H9 (cell line): ENCODE measurements at regions not wholly inside any gene's neighbourhood (a gene's known extent, or its start where the extent isn't known, plus 50 kb on each side); places are given as distances from the start of the nearest gene placed in this dataset.

Experiments
- DNase-seq: peaks from one replicate; pipeline ENCODE4 v3.0.0-alpha.2; 2017
- H2AFZ ChIP-seq: one replicate; pipeline ENCODE4 v1.6.1; 2013; ENCODE audit warnings: mild to moderate bottlenecking, low read length, control low read depth, moderate library complexity
- H2AK5ac ChIP-seq: 2 replicates; pipeline ENCODE4 v1.6.1; 2013; ENCODE audit warnings: low read length, control low read depth, mixed read lengths; ENCODE audit not compliant: insufficient read length
- H2BK120ac ChIP-seq: one replicate; pipeline ENCODE4 v1.6.1; 2013; ENCODE audit warnings: low read depth, mild to moderate bottlenecking, low read length, control low read depth, inconsistent platforms; ENCODE audit not compliant: poor library complexity, severe bottlenecking
- H2BK12ac ChIP-seq: 2 replicates; pipeline ENCODE4 v1.6.1; 2013; ENCODE audit warnings: low read length, control low read depth, mixed read lengths, low read depth; ENCODE audit not compliant: insufficient read length
- H2BK15ac ChIP-seq: 2 replicates; pipeline ENCODE4 v1.6.1; 2013; ENCODE audit warnings: low read depth, low read length, control low read depth
- H2BK20ac ChIP-seq: one replicate; pipeline ENCODE4 v1.6.1; 2013; ENCODE audit warnings: low read depth, mild to moderate bottlenecking, low read length, control low read depth, inconsistent platforms; ENCODE audit not compliant: poor library complexity, severe bottlenecking
- H2BK5ac ChIP-seq: 2 replicates; pipeline ENCODE4 v1.6.1; 2013; ENCODE audit warnings: low read length, control low read depth, mixed read lengths; ENCODE audit not compliant: insufficient read length
- H3K14ac ChIP-seq: 2 replicates; pipeline ENCODE4 v1.6.1; 2013; ENCODE audit warnings: low read length, control low read depth; ENCODE audit not compliant: insufficient read depth
- H3K18ac ChIP-seq: 2 replicates; pipeline ENCODE4 v1.6.1; 2013; ENCODE audit warnings: low read depth, mild to moderate bottlenecking, mixed read lengths, low read length, control low read depth; ENCODE audit not compliant: insufficient read length
- H3K23ac ChIP-seq: 2 replicates; pipeline ENCODE4 v1.6.1; 2013; ENCODE audit warnings: low read length, control low read depth, mixed read lengths, low read depth; ENCODE audit not compliant: insufficient read length
- H3K23me2 ChIP-seq: 2 replicates; pipeline ENCODE4 v1.6.1; 2013; ENCODE audit warnings: low read depth, mild to moderate bottlenecking, mixed read lengths, low read length, control low read depth; ENCODE audit not compliant: insufficient read length, poor library complexity, severe bottlenecking
- H3K27ac ChIP-seq: 2 replicates; pipeline ENCODE4 v1.5.1; 2013; ENCODE audit warnings: low read length, control low read depth, mixed read lengths, low read depth; ENCODE audit not compliant: insufficient read length
- H3K27me3 ChIP-seq: 2 replicates; pipeline ENCODE4 v1.6.1; 2013; ENCODE audit warnings: low read length, control low read depth, inconsistent platforms; ENCODE audit not compliant: insufficient read depth
- H3K4ac ChIP-seq: 2 replicates; pipeline ENCODE4 v1.6.1; 2013; ENCODE audit warnings: low read depth, mild to moderate bottlenecking, control low read depth, inconsistent platforms, low read length, moderate library complexity
- H3K4me1 ChIP-seq: 2 replicates; pipeline ENCODE4 v1.6.1; 2013; ENCODE audit warnings: low read length, control low read depth, inconsistent platforms; ENCODE audit not compliant: insufficient read depth
- H3K4me2 ChIP-seq: 2 replicates; pipeline ENCODE4 v1.6.1; 2013; ENCODE audit warnings: low read length, control low read depth, mixed read lengths; ENCODE audit not compliant: insufficient read length, insufficient read depth
- H3K56ac ChIP-seq: 2 replicates; pipeline ENCODE4 v1.6.1; 2013; ENCODE audit warnings: low read depth, mild to moderate bottlenecking, mixed read lengths, low read length, control low read depth; ENCODE audit not compliant: insufficient read length
- H3K79me1 ChIP-seq: 2 replicates; pipeline ENCODE4 v1.6.1; 2013; ENCODE audit warnings: low read depth, mild to moderate bottlenecking, moderate library complexity, low read length, control low read depth, inconsistent platforms; ENCODE audit not compliant: insufficient read depth, poor library complexity, severe bottlenecking
- H3K79me2 ChIP-seq: 2 replicates; pipeline ENCODE4 v1.6.1; 2013; ENCODE audit warnings: low read length, control low read depth, inconsistent platforms; ENCODE audit not compliant: insufficient read depth
- H3K9ac ChIP-seq: 2 replicates; pipeline ENCODE4 v1.6.1; 2013; ENCODE audit warnings: low read length, control low read depth, mixed read lengths; ENCODE audit not compliant: insufficient read length; ENCODE audit errors: extremely low read depth
- H3K9me3 ChIP-seq: one replicate; pipeline ENCODE4 v1.6.1; 2013; ENCODE audit warnings: low read depth, low read length, inconsistent platforms; ENCODE audit not compliant: control insufficient read depth
- H3T11ph ChIP-seq: one replicate; pipeline ENCODE4 v1.6.1; 2013; ENCODE audit warnings: mild to moderate bottlenecking, low read length, control low read depth, inconsistent platforms
- H4K20me1 ChIP-seq: one replicate; pipeline ENCODE4 v1.6.1; 2013; ENCODE audit not compliant: control insufficient read depth, insufficient read length, insufficient read depth
- H4K5ac ChIP-seq: 2 replicates; pipeline ENCODE4 v1.6.1; 2013; ENCODE audit warnings: low read depth, mild to moderate bottlenecking, mixed read lengths, low read length, control low read depth; ENCODE audit not compliant: insufficient read length
- H4K8ac ChIP-seq: replicated peaks from 2 replicates; pipeline ENCODE4 v1.6.1; 2013; ENCODE audit warnings: low read length, control low read depth, mixed read lengths, low read depth; ENCODE audit not compliant: insufficient read length
- H4K91ac ChIP-seq: 2 replicates; pipeline ENCODE4 v1.6.1; 2013; ENCODE audit warnings: low read depth, mild to moderate bottlenecking, moderate library complexity, mixed read lengths, low read length, control low read depth; ENCODE audit not compliant: insufficient read length
- H3K27ac Mint-ChIP-seq, 3 experiments: 2 replicates in 2 of 3; 3 replicates in 1 of 3; pipeline ENCODE4 v1.8.0; 2020 to 2021; ENCODE audit warnings: mixed read lengths in 3 of 3, mild to moderate bottlenecking in 1 of 3, moderate library complexity in 1 of 3
- H3K27me3 Mint-ChIP-seq: 2 replicates; pipeline ENCODE4 v1.8.0; 2021; ENCODE audit warnings: low read depth, mild to moderate bottlenecking, moderate library complexity, mixed read lengths
- H3K36me3 Mint-ChIP-seq, 3 experiments: 2 replicates in 2 of 3; 3 replicates in 1 of 3; pipeline ENCODE4 v1.8.0; 2020 to 2021; ENCODE audit warnings: low read depth in 3 of 3, mixed read lengths in 3 of 3; ENCODE audit not compliant: insufficient read depth in 1 of 3
- H3K4me1 Mint-ChIP-seq, 2 experiments: 2 replicates each; pipeline ENCODE4 v1.8.0; 2020; ENCODE audit warnings: mixed read lengths in 2 of 2
- H3K4me3 Mint-ChIP-seq, 2 experiments: 2 replicates in 1 of 2; 3 replicates in 1 of 2; pipeline ENCODE4 v1.8.0; 2020 to 2021; ENCODE audit warnings: mild to moderate bottlenecking in 2 of 2, mixed read lengths in 2 of 2, moderate library complexity in 1 of 2
- H3K9me3 Mint-ChIP-seq, 2 experiments: 2 replicates in 1 of 2; 3 replicates in 1 of 2; pipeline ENCODE4 v1.8.0; 2020; ENCODE audit warnings: mild to moderate bottlenecking in 2 of 2, mixed read lengths in 2 of 2, moderate library complexity in 1 of 2
- WGBS: extraction: QIAGEN DNeasy Blood & Tissue Kit; methylation state at CpG from one replicate; pipeline ENCODE4 v1.1.7; 2013; ENCODE audit warnings: missing lambda C conversion rate, low lambda C conversion rate, mixed read lengths; ENCODE audit not compliant: insufficient read length; ENCODE audit errors: extremely low coverage; 5-methylcytosine and 5-hydroxymethylcytosine counted together
- TF ChIP-seq, protein P1 (sequence below): fragments of 200-600 bp; sonication (generic); conservative IDR thresholded peaks from 3 replicates; pipeline ENCODE4 v1.8.0; 2021; ENCODE audit warnings: antibody characterized with exemption, mild to moderate bottlenecking

DNA sequence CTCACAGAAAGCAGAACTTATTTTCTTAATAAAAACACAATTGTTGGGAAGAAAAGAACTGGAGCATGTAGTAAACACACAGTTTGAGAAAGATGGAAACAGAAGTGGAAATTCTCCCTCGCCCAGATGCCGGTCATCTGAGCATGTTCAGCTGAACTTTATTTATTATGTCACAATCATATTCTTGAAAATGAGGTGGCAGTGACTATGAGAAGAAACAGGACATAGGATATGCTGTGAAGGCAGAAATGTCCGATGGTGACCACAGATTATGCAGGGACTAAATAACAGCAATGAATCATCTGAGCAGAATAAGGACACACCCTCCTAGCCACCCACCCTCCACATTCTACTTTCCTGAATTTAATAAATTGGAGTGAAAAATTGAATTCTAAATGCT lies 425.3 kb upstream of the NOX3 start:
- no peak overlapping the region for H3K14ac ChIP-seq
- no peak overlapping the region for H3K9ac ChIP-seq
- no peak overlapping the region for H2BK20ac ChIP-seq
- H3K18ac ChIP-seq = no peak overlapping the region
- no peak for DNase-seq
- Mint-ChIP-seq H3K4me3 (no peak overlapping the region), H3K27me3 (no peaks in the 10 kb centered on the region), H3K4me1 (peaks cover 0 to 13% of the 10 kb centered on the region in 2 experiments; a peak in 2 of 4 replicates), H3K27ac (no peak overlapping the region), H3K9me3 (peaks cover 0 to 2% of the 10 kb centered on the region in 2 experiments; a peak in 2 of 5 replicates), H3K36me3 (peaks cover 2 to 4% (median 2%) of the 10 kb centered on the region in 3 experiments; a peak in 5 of 7 replicates)
- H2AFZ ChIP-seq = no peak overlapping the region
- H3K79me2 ChIP-seq = no peaks in the 10 kb centered on the region
- H3K79me1 ChIP-seq = no peaks in the 10 kb centered on the region
- H2BK15ac ChIP-seq = no peak overlapping the region
- H4K5ac ChIP-seq = no peak overlapping the region
- no peak overlapping the region for H3K4ac ChIP-seq
- no peak overlapping the region for H4K91ac ChIP-seq
- H3K27me3 ChIP-seq = no peaks in the 10 kb centered on the region
- no peaks in the 10 kb centered on the region for H3K9me3 ChIP-seq
- no peak overlapping the region for H3K56ac ChIP-seq
- H2AK5ac ChIP-seq = no peak overlapping the region
- no peaks in the 10 kb centered on the region for H4K20me1 ChIP-seq
- no CpG with 5 or more reads among the region's 3 CpGs for WGBS
- H3K4me1 ChIP-seq = no peaks in the 10 kb centered on the region
- no peak overlapping the region for H3T11ph ChIP-seq
- no peak overlapping the region for H3K4me2 ChIP-seq
- H3K27ac ChIP-seq = no peak overlapping the region
- no peak overlapping the region for H2BK120ac ChIP-seq
- H4K8ac ChIP-seq = no peak overlapping the region
- no peak overlapping the region for H2BK12ac ChIP-seq
- H2BK5ac ChIP-seq = no peak overlapping the region
- no peak overlapping the region for H3K23ac ChIP-seq
- no peaks in the 10 kb centered on the region for H3K23me2 ChIP-seq
- TF ChIP-seq, protein P1, sequence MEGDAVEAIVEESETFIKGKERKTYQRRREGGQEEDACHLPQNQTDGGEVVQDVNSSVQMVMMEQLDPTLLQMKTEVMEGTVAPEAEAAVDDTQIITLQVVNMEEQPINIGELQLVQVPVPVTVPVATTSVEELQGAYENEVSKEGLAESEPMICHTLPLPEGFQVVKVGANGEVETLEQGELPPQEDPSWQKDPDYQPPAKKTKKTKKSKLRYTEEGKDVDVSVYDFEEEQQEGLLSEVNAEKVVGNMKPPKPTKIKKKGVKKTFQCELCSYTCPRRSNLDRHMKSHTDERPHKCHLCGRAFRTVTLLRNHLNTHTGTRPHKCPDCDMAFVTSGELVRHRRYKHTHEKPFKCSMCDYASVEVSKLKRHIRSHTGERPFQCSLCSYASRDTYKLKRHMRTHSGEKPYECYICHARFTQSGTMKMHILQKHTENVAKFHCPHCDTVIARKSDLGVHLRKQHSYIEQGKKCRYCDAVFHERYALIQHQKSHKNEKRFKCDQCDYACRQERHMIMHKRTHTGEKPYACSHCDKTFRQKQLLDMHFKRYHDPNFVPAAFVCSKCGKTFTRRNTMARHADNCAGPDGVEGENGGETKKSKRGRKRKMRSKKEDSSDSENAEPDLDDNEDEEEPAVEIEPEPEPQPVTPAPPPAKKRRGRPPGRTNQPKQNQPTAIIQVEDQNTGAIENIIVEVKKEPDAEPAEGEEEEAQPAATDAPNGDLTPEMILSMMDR = no peak
